ENCODE measurements at regions not wholly inside any gene's neighbourhood (a gene's known extent, or its start where the extent isn't known, plus 50 kb on each side); places are given as distances from the start of the nearest gene placed in this dataset.

- DNase-seq, result no peak
- no peaks in the 10 kb centered on the region for H4K20me1 ChIP-seq (ENCODE audit: low read length)
- H3K4me3 ChIP-seq (ENCODE audit: low read length), result no peak overlapping the region
- intact Hi-C loops (cut with micrococcal nuclease), result no loop called here
- peaks cover 81% of the 10 kb centered on the region for H3K27me3 ChIP-seq (ENCODE audit: low read length)
- BruUV-seq (replicated peaks), result no TSS peak
- H3K79me2 ChIP-seq (ENCODE audit: low read length), result no peaks in the 10 kb centered on the region
- no peaks in the 10 kb centered on the region for H3K4me1 ChIP-seq (ENCODE audit: insufficient read depth, low read length)
- no peak for ATAC-seq
- ChIA-PET POLR2A (ENCODE audit: unreplicated experiment) (no interaction called here), CTCF (no interaction called here)
- no peak overlapping the region for H2AFZ ChIP-seq (ENCODE audit: low read length)
- H3K9me2 ChIP-seq (replicated peaks; ENCODE audit: low read length), result no peaks in the 10 kb centered on the region
- no peaks in the 10 kb centered on the region for H3F3A ChIP-seq (ENCODE audit: low read length, unreplicated experiment)
- no peak overlapping the region for H3K4me2 ChIP-seq (ENCODE audit: low read length)
- TF ChIP-seq CTCF (conservative IDR thresholded peaks at IDR 0.05; ENCODE audit: low read depth, low read length), result no peak
- TF ChIP-seq EZH2phosphoT487 (IDR thresholded peaks at IDR 0.05; ENCODE audit: borderline replicate concordance, low read length), result no peak
- TF ChIP-seq EZH2 (IDR thresholded peaks at IDR 0.05; ENCODE audit: low read length, unreplicated experiment), result no peak
- no peaks in the 10 kb centered on the region for H3K9me3 ChIP-seq (ENCODE audit: low read length)
- no peak overlapping the region for H3K9ac ChIP-seq (ENCODE audit: low read length)
- H3K36me3 ChIP-seq (ENCODE audit: low read depth, low read length), result no peaks in the 10 kb centered on the region
- no peak overlapping the region for H3K27ac ChIP-seq (ENCODE audit: low read length)
Observed at GRCh38 chr17:73744411-73744810, 100.2 kb upstream of the SDK2 start.

GRCh38 chr17:73746314-73747073, 102.2 kb upstream of the SDK2 start:
- H3K9ac ChIP-seq (ENCODE audit: low read length), result no peak overlapping the region
- no peaks in the 10 kb centered on the region for H3K79me2 ChIP-seq (ENCODE audit: low read length)
- ChIA-PET CTCF (no interaction called here), POLR2A (ENCODE audit: unreplicated experiment) (no interaction called here)
- ATAC-seq (no peak), DNase-seq (no peak)
- H3K4me2 ChIP-seq (ENCODE audit: low read length), result no peak overlapping the region
- H3K4me3 ChIP-seq (ENCODE audit: low read length), result no peak overlapping the region
- no peaks in the 10 kb centered on the region for H3K36me3 ChIP-seq (ENCODE audit: low read depth, low read length)
- no peaks in the 10 kb centered on the region for H4K20me1 ChIP-seq (ENCODE audit: low read length)
- TF ChIP-seq EZH2phosphoT487 (IDR thresholded peaks at IDR 0.05; ENCODE audit: borderline replicate concordance, low read length), result no peak
- TF ChIP-seq CTCF (conservative IDR thresholded peaks at IDR 0.05; ENCODE audit: low read depth, low read length), result no peak
- no peak for TF ChIP-seq EZH2 (IDR thresholded peaks at IDR 0.05; ENCODE audit: low read length, unreplicated experiment)
- no peak overlapping the region for H3K27ac ChIP-seq (ENCODE audit: low read length)
- H3F3A ChIP-seq (ENCODE audit: low read length, unreplicated experiment), result no peaks in the 10 kb centered on the region
- intact Hi-C loops (cut with micrococcal nuclease), result no loop called here
- no peaks in the 10 kb centered on the region for H3K9me3 ChIP-seq (ENCODE audit: low read length)
- BruUV-seq (replicated peaks), result no TSS peak
- H2AFZ ChIP-seq (ENCODE audit: low read length), result no peak overlapping the region
- peaks cover 74% of the 10 kb centered on the region for H3K27me3 ChIP-seq (ENCODE audit: low read length)
- no peaks in the 10 kb centered on the region for H3K4me1 ChIP-seq (ENCODE audit: insufficient read depth, low read length)
- no peaks in the 10 kb centered on the region for H3K9me2 ChIP-seq (replicated peaks; ENCODE audit: low read length)

GRCh38 chr17:73747221-73748002, 103.2 kb upstream of the SDK2 start:
- H3K4me3 ChIP-seq (ENCODE audit: low read length), result no peak overlapping the region
- ATAC-seq (no peak), DNase-seq (no peak)
- H2AFZ ChIP-seq (ENCODE audit: low read length), result no peak overlapping the region
- no peaks in the 10 kb centered on the region for H3F3A ChIP-seq (ENCODE audit: low read length, unreplicated experiment)
- POLR2A ChIA-PET (ENCODE audit: unreplicated experiment), result no interaction called here
- H3K9me3 ChIP-seq (ENCODE audit: low read length), result no peaks in the 10 kb centered on the region
- no peaks in the 10 kb centered on the region for H3K36me3 ChIP-seq (ENCODE audit: low read depth, low read length)
- H3K79me2 ChIP-seq (ENCODE audit: low read length), result no peaks in the 10 kb centered on the region
- H3K27ac ChIP-seq (ENCODE audit: low read length), result no peak overlapping the region
- peaks cover 71% of the 10 kb centered on the region for H3K27me3 ChIP-seq (ENCODE audit: low read length)
- H3K4me1 ChIP-seq (ENCODE audit: insufficient read depth, low read length), result no peaks in the 10 kb centered on the region
- intact Hi-C loops (cut with micrococcal nuclease), result no loop called here
- H3K4me2 ChIP-seq (ENCODE audit: low read length), result no peak overlapping the region
- H3K9me2 ChIP-seq (replicated peaks; ENCODE audit: low read length), result no peaks in the 10 kb centered on the region
- BruUV-seq (replicated peaks), result no TSS peak
- CTCF ChIA-PET, result no interaction called here
- no peak overlapping the region for H3K9ac ChIP-seq (ENCODE audit: low read length)
- no peaks in the 10 kb centered on the region for H4K20me1 ChIP-seq (ENCODE audit: low read length)
- no peak for TF ChIP-seq EZH2 (IDR thresholded peaks at IDR 0.05; ENCODE audit: low read length, unreplicated experiment)
- no peak for TF ChIP-seq EZH2phosphoT487 (IDR thresholded peaks at IDR 0.05; ENCODE audit: borderline replicate concordance, low read length)
- no peak for TF ChIP-seq CTCF (conservative IDR thresholded peaks at IDR 0.05; ENCODE audit: low read depth, low read length)

Data from PC-3 (cell line).